Activated CD4-positive, alpha-beta T cell treated with anti-CD3 and anti-CD28 coated beads for 36 hours (primary cell): ENCODE measurements at regions not wholly inside any gene's neighbourhood (a gene's known extent, or its start where the extent isn't known, plus 50 kb on each side); places are given as distances from the start of the nearest gene placed in this dataset.

Experiments
- ATAC-seq: fragments of 200-7000 bp; cut with Tn5 transposase; one replicate; pipeline ENCODE4 v1.10.0; 2021; ENCODE audit warnings: mild to moderate bottlenecking, moderate library complexity
- CTCF ChIA-PET: fragments of 350-600 bp; sonication (Branson Sonifier 250); formaldehyde crosslinking; loops from one replicate; lab custom pipeline; 2021; ENCODE audit warnings: antibody characterized with exemption; lab: Charles Lee
- POLR2A ChIA-PET: fragments of 350-600 bp; sonication (Branson Sonifier 250); formaldehyde crosslinking; loops from one replicate; lab custom pipeline; 2021; ENCODE audit warnings: antibody characterized with exemption, inconsistent platforms; lab: Charles Lee
- DNase-seq: peaks from one replicate; pipeline ENCODE4 v3.0.0-alpha.2; 2020
- H3K27ac Mint-ChIP-seq: one replicate; pipeline ENCODE4 v1.8.0; 2021; ENCODE audit warnings: mixed read lengths
- H3K27me3 Mint-ChIP-seq: one replicate; pipeline ENCODE4 v1.8.0; 2021; ENCODE audit warnings: mixed read lengths
- H3K36me3 Mint-ChIP-seq: one replicate; pipeline ENCODE4 v1.8.0; 2021; ENCODE audit warnings: low read depth, mixed read lengths
- H3K4me1 Mint-ChIP-seq: one replicate; pipeline ENCODE4 v1.8.0; 2021; ENCODE audit warnings: mixed read lengths
- H3K4me3 Mint-ChIP-seq: one replicate; pipeline ENCODE4 v1.8.0; 2021; ENCODE audit warnings: mild to moderate bottlenecking, moderate library complexity, mixed read lengths
- H3K9me3 Mint-ChIP-seq: one replicate; pipeline ENCODE4 v1.8.0; 2021; ENCODE audit warnings: low read depth, mixed read lengths
- intact Hi-C, 2 experiments: fragments of 100-400 bp; cut with DNase I in 1 of 2; cut with micrococcal nuclease in 1 of 2; formaldehyde crosslinking; loops; one replicate each; pipeline versions ENCODE4 v1.14.2 to v1.15.1; 2022 to 2024; cut with DNase I, micrococcal nuclease

DNA sequence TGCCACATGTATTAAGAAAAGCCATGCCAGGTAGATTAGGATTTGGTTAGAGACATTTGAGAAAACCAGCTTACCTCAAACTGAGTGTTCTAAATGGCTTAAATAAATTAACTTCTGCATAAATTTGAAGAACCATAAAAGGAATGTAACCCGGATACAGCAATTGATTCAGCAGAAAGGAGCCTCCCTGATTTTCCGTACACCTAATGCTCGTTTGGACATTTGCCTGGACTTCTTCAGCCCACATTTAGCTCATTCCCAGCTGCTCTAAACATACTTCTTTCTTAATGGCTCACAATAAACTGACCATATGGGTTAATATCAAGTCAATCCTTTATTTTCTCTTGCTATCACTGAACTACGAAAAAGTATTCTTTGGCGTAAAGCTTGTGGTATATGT, 392.4 kb downstream of the ZNF516 start:
- intact Hi-C loops: no loop called here
- no peak overlapping the region for H3K27ac Mint-ChIP-seq
- no peak overlapping the region for H3K4me3 Mint-ChIP-seq
- H3K36me3 Mint-ChIP-seq: no peaks in the 10 kb centered on the region
- ChIA-PET CTCF (no interaction called here), POLR2A (no interaction called here)
- ATAC-seq (no peak), DNase-seq (no peak)
- peaks cover 4% of the 10 kb centered on the region for H3K27me3 Mint-ChIP-seq
- H3K9me3 Mint-ChIP-seq: peaks cover 9% of the 10 kb centered on the region
- H3K4me1 Mint-ChIP-seq: no peaks in the 10 kb centered on the region

DNA sequence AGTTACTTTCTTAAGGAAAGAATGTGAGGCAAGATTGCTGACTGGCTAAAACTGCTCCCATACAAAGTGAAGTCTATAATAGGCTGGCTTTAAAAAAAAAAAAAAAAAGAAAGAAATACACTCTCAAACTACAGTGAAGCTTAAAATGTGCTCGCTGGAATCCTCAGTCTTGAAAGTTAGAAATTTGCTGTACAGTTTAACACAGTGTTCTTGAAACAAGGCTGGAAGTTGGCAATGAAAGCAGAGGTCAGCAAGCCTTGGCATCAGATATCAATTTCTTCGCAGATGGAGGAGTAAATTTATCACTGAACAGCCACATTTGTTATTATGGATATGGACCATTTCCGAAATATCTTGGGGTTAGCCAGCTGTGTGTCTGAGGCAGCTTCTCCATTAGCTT, 392.9 kb downstream of the ZNF516 start:
- no peak for DNase-seq
- no peaks in the 10 kb centered on the region for H3K4me1 Mint-ChIP-seq
- intact Hi-C loops: no loop called here
- no peak overlapping the region for H3K27ac Mint-ChIP-seq
- H3K27me3 Mint-ChIP-seq: peaks cover 4% of the 10 kb centered on the region
- H3K36me3 Mint-ChIP-seq: no peaks in the 10 kb centered on the region
- no peak for ATAC-seq
- no peak overlapping the region for H3K4me3 Mint-ChIP-seq
- peaks cover 9% of the 10 kb centered on the region for H3K9me3 Mint-ChIP-seq
- ChIA-PET POLR2A (no interaction called here), CTCF (no interaction called here)

DNA sequence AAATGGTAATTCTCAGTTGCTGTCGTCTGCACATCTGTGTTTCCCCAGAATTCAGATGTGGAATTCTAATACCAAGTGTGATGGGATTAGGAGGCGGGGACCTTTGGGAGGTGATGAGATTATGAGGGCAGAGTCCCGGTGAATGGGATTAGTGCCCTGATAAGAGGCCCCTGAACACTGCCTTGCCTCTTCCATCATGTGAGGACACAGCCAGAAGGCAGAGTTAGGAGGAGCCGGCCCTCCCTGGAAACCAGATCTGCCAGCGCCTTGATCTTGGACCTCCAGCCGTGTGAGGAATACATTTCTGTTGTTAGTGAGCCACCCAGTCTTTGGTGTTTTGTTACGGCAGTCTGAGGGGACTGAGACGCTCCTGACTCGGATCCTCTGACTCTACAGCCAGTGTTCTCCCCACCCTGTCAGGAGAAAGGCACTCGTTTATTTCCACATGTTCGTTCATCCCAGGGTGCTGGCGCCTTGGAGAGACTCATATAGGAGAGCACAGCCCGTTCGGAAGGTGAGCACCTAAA, 395.0 kb downstream of the ZNF516 start:
- no peak for DNase-seq
- intact Hi-C loops: no loop called here
- H3K27me3 Mint-ChIP-seq: peaks cover 9% of the 10 kb centered on the region
- ChIA-PET CTCF (no interaction called here), POLR2A (no interaction called here)
- peaks cover 11% of the 10 kb centered on the region for H3K9me3 Mint-ChIP-seq
- no peak overlapping the region for H3K4me3 Mint-ChIP-seq
- H3K36me3 Mint-ChIP-seq: no peaks in the 10 kb centered on the region
- H3K27ac Mint-ChIP-seq: no peak overlapping the region
- H3K4me1 Mint-ChIP-seq: no peaks in the 10 kb centered on the region
- ATAC-seq: no peak

DNA sequence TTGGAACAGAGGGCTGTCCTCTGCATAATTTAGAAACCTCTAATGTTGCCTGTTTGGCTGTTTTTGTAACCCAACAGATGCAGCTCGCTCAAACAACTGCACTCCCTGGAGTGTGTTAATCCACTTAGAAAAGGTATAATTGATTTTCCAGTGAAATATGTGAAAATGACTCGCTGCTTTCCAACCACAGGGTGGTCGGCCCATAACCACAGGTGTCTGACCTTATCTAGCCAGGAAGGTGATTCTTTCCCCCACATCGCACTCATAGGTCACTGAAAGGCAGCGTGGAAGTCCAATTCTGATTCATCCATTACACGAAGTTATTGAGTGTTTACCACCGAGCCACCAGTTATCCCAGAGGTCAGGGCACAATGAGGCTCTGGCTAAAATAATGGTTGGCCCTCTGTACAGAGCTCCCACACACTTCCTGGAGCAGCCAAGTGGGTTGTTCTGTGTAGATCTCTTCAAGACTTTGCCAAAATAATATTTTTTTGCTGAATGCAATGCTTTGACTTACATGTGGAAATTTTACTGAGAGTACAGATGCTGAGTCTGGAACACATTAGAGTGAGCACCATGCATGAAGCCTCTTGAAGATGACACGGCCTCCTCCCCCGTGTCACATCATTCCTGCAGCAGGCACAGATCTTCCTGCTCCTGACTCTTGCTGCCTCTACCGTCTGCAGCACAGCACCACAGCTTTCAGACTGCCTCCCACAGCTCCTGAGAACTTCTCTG, 396.2 kb downstream of the ZNF516 start:
- H3K36me3 Mint-ChIP-seq: no peaks in the 10 kb centered on the region
- DNase-seq (peak; percentile 28), ATAC-seq (peak; percentile 23)
- no peaks in the 10 kb centered on the region for H3K4me1 Mint-ChIP-seq
- H3K27me3 Mint-ChIP-seq: peaks cover 10% of the 10 kb centered on the region
- H3K9me3 Mint-ChIP-seq: peaks cover 10% of the 10 kb centered on the region
- ChIA-PET POLR2A (no interaction called here), CTCF (no interaction called here)
- no peak overlapping the region for H3K4me3 Mint-ChIP-seq
- intact Hi-C loops: no loop called here
- H3K27ac Mint-ChIP-seq: no peak overlapping the region

DNA sequence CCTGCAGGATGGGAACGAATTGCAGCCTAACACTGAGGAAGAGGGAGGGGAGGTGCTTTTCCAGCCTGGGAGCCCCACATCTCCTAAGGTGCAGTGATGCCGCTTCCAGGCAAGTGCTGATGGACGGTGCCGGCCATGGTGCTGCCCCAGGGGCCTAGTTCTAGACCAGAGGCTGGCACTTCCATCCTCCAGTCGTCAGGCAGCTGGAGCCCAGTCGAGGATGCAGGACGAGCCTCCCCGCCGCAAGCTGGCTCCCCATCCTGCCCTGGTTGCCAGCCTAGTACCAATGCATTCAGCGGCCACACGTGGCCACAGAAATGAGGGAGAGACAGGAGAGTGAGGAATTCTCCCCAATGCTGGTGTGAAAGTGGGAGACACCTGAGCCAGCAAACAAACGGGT, 413.5 kb downstream of the ZNF516 start:
- Mint-ChIP-seq H3K4me1 (no peaks in the 10 kb centered on the region), H3K9me3 (no peaks in the 10 kb centered on the region), H3K4me3 (no peak overlapping the region), H3K27me3 (peaks cover 2% of the 10 kb centered on the region), H3K27ac (no peak overlapping the region), H3K36me3 (no peaks in the 10 kb centered on the region)
- intact Hi-C loops: no loop called here
- ChIA-PET CTCF (interaction anchor here (0.7 kb wide), 1 partner anchor 277 kb away, joined by 4 read pairs; no protein-coding TSS in a partner anchor), POLR2A (no interaction called here)
- DNase-seq: no peak
- no peak for ATAC-seq

DNA sequence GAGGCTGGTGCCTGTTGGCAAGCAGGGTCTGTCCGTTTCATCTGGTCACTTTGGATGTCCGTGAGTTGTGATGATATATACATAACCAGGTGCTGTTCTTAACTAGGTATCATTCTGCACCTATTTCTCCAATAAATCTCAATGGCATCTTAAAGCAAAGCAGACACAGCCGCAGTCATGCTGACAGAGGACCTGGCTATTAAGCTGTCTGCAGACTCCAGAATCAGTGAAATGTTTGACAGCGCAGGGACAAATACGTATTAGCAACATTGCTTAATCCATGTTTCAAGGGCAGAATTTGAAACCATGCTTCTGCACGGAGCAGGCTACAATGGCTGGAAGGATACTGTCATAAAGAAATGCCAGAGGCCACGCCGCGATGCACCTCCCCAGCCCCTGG, 414.6 kb downstream of the ZNF516 start:
- ChIA-PET CTCF (no interaction called here), POLR2A (no interaction called here)
- Mint-ChIP-seq H3K36me3 (no peaks in the 10 kb centered on the region), H3K4me1 (no peaks in the 10 kb centered on the region), H3K27ac (no peak overlapping the region), H3K4me3 (no peak overlapping the region), H3K9me3 (no peaks in the 10 kb centered on the region), H3K27me3 (peaks cover 5% of the 10 kb centered on the region)
- intact Hi-C loops: no loop called here
- ATAC-seq (no peak), DNase-seq (no peak)

DNA sequence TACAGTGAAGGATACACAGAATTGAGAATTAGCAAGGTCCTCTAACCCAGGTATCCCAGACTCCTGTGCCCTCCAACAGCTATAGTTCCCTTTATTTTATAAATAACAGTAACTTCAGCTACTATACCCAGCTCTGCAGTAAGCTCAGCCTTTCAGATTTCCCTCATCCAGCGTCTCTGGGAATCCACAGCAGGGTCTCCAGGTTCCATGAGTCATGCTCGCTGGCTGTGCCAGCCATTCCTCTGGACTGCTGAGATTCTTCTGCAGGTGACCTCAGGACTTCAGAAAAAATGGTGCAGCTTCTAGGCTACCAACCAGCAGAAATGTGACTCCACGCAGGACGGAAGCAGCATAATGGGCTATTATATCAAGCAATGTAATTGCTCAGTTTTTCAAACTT, 419.3 kb downstream of the ZNF516 start:
- ChIA-PET POLR2A (no interaction called here), CTCF (interaction anchor here (0.5 kb wide), 1 partner anchor 264 kb away, joined by 3 read pairs; no protein-coding TSS in a partner anchor)
- Mint-ChIP-seq H3K4me1 (no peaks in the 10 kb centered on the region), H3K36me3 (no peaks in the 10 kb centered on the region), H3K4me3 (no peak overlapping the region), H3K9me3 (no peaks in the 10 kb centered on the region), H3K27ac (no peak overlapping the region), H3K27me3 (peaks cover 6% of the 10 kb centered on the region)
- intact Hi-C loops: no loop called here
- ATAC-seq: no peak
- DNase-seq: no peak

DNA sequence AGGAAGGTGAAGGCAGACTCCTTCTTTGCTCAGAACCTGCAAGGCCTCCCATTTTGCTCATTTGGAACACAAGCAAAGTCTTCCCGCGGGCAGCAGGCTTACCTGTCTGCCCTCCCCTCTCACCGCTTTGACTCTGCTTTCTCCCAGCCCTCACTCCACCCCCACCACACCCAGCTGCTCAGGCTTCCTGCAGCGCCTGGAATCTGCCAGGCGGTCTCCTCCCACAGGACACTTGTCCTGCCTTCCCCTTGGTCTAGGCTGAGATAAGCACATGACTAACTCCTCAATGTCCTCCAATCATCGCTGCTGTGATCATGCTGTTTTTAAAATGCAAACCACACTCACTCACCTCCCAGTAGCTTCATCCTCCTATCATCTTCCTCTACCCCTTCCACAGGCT, 430.0 kb downstream of the ZNF516 start:
- no peak for ATAC-seq
- Mint-ChIP-seq H3K36me3 (no peaks in the 10 kb centered on the region), H3K4me3 (no peak overlapping the region), H3K4me1 (no peaks in the 10 kb centered on the region), H3K9me3 (no peaks in the 10 kb centered on the region), H3K27ac (no peak overlapping the region), H3K27me3 (peaks cover 3% of the 10 kb centered on the region)
- ChIA-PET POLR2A (no interaction called here), CTCF (no interaction called here)
- intact Hi-C loops: no loop called here
- DNase-seq: no peak

DNA sequence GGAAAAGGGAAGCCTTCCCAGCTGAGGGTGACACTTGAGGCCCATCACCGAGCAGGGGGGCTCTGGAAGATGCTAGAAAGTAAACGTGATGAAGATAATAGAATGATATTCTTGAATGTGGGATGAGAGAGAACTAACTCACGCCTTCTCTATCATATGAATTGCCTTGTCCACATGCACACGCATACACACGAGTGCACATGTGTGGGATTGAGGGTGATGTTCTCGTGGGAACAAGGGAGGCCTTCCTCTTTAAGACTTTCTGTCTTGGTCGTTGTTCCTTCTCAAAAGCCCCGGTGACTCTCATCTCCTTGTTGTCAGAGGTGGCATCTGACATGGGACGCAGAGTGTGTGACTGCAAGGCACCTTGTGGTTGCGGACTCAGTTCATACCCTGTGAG, 436.9 kb downstream of the ZNF516 start:
- H3K27ac Mint-ChIP-seq: no peak overlapping the region
- DNase-seq (no peak), ATAC-seq (no peak)
- H3K36me3 Mint-ChIP-seq: no peaks in the 10 kb centered on the region
- ChIA-PET CTCF (no interaction called here), POLR2A (no interaction called here)
- intact Hi-C loops: no loop called here
- H3K4me3 Mint-ChIP-seq: no peak overlapping the region
- H3K9me3 Mint-ChIP-seq: no peaks in the 10 kb centered on the region
- no peaks in the 10 kb centered on the region for H3K4me1 Mint-ChIP-seq
- no peaks in the 10 kb centered on the region for H3K27me3 Mint-ChIP-seq

DNA sequence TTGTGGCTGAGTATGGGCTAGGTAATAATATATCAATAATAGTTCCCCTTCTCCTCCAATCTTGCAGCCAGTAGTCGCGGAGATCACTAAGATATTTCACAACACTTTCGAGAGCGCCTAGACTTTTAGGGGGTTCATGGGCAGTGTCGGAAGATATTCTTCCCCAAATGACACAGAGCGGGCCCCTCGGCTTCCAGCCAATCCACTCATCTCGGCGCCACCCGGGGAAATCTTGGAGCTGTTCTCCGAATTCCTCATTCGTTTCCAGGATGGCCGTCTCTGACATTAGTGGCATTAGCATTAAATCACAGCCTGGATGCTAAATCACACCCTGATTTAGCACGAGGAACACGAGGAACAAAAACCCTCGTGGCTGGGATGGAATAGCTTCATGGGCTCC, 437.7 kb downstream of the ZNF516 start:
- Mint-ChIP-seq H3K27ac (no peak overlapping the region), H3K4me3 (no peak overlapping the region), H3K27me3 (no peaks in the 10 kb centered on the region), H3K9me3 (no peaks in the 10 kb centered on the region), H3K4me1 (no peaks in the 10 kb centered on the region), H3K36me3 (no peaks in the 10 kb centered on the region)
- DNase-seq: no peak
- no peak for ATAC-seq
- intact Hi-C loops: no loop called here
- CTCF ChIA-PET: interaction anchor here (0.6 kb wide), 1 partner anchor 98 kb away, joined by 3 read pairs; no protein-coding TSS in a partner anchor
- POLR2A ChIA-PET: no interaction called here

DNA sequence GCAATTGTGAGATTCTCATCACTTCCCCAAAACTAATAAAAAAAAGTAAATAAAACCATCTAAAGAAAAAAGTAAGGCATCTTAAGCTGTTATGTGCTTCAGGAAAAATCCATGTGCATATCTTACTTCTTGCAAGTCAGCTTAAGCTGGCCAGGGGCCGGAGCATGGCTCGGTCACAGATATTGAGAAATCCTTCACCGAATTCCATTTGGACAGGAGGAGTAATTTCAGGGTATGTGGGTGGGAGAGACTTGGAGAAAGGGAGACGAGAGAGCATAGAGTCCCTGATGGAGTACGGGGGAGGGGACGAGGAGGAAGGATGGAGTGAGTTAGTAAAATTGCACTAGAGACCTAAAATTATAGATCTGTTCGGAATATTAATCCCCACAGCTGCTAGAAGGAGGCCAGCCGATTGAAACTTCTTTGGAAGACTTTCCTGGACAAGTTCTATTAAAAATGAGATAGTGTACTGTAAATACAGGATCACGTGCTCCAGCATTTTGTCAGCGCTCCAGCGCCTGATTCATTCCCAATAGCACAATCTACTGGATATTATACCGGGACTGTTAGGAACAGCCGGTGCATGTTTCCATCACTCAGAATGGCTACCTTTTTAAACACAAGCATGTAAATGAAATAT, 438.5 kb downstream of the ZNF516 start:
- no peaks in the 10 kb centered on the region for H3K27me3 Mint-ChIP-seq
- no peak overlapping the region for H3K4me3 Mint-ChIP-seq
- no peak for DNase-seq
- CTCF ChIA-PET: no interaction called here
- H3K27ac Mint-ChIP-seq: no peak overlapping the region
- POLR2A ChIA-PET: no interaction called here
- no peaks in the 10 kb centered on the region for H3K36me3 Mint-ChIP-seq
- intact Hi-C loops: no loop called here
- no peak for ATAC-seq
- H3K9me3 Mint-ChIP-seq: no peaks in the 10 kb centered on the region
- H3K4me1 Mint-ChIP-seq: no peaks in the 10 kb centered on the region

DNA sequence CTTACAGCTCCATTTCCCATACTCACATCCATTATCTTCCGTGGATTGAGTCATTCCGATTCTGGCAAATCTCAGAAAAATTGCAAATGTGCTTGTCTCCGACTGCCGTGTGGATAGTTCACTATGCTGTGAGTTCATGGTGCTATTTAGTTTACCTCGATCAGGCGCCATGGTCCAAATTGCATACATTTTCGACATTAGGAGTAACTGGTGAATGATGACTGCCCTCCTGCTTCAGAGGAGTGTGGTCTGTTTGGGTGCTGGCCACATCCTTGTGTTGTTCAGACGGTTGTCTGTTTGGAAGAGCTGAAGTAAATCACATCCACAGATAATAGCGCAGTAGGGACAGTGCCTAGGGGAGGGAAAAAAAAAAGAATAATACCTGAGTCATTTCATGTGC, 439.5 kb downstream of the ZNF516 start:
- DNase-seq (no peak), ATAC-seq (no peak)
- intact Hi-C loops: no loop called here
- Mint-ChIP-seq H3K27me3 (no peaks in the 10 kb centered on the region), H3K4me1 (no peaks in the 10 kb centered on the region), H3K27ac (no peak overlapping the region), H3K9me3 (no peaks in the 10 kb centered on the region), H3K4me3 (no peak overlapping the region), H3K36me3 (no peaks in the 10 kb centered on the region)
- ChIA-PET POLR2A (no interaction called here), CTCF (no interaction called here)
